SK-N-SH (cell line): ENCODE measurements at regions not wholly inside any gene's neighbourhood (a gene's known extent, or its start where the extent isn't known, plus 50 kb on each side); places are given as distances from the start of the nearest gene placed in this dataset.

Experiments
- CTCF ChIA-PET: fragments of 300-600, 350-600 bp; formaldehyde crosslinking; extraction: SDS; loops from one replicate; lab custom pipeline; 2021; lab: Yijun Ruan, JAX
- POLR2A ChIA-PET: fragments of 350-600 bp; sonication (Branson Sonifier 250); formaldehyde crosslinking; extraction: SDS; loops from one replicate; lab custom pipeline; 2020; ENCODE audit warnings: antibody characterized with exemption, inconsistent platforms; lab: Yijun Ruan, JAX
- DNase-seq: peaks from one replicate; pipeline ENCODE4 v3.0.0; 2012
- H2AFZ ChIP-seq: fragments of 200-600 bp; sonication (generic); 2 replicates; pipeline ENCODE4 v1.8.1; 2016; ENCODE audit warnings: antibody characterized with exemption, mild to moderate bottlenecking, low read depth
- H3F3A ChIP-seq: fragments of 200-600 bp; sonication (generic); replicated peaks from 2 replicates; pipeline ENCODE3; 2016; ENCODE audit warnings: antibody characterized with exemption, mild to moderate bottlenecking; ENCODE audit not compliant: insufficient read depth
- H3K27ac ChIP-seq, 2 experiments: fragments of 200-500 bp in 1 of 2; fragments of 200-600 bp in 1 of 2; sonication (Bioruptor generic) in 1 of 2; sonication (generic), shearing (Covaris generic) in 1 of 2; 2 replicates each; pipeline versions ENCODE4 v1.5.1 to v1.6.1; 2014 to 2016; ENCODE audit warnings: low read depth in 2 of 2, inconsistent platforms in 1 of 2, low read length in 1 of 2, mild to moderate bottlenecking in 1 of 2, mixed read lengths in 1 of 2
- H3K27me3 ChIP-seq: fragments of 200-600 bp; sonication (generic), shearing (Covaris generic); 2 replicates; pipeline ENCODE4 v1.6.1; 2016; ENCODE audit warnings: mixed run types; ENCODE audit not compliant: insufficient read depth
- H3K36me3 ChIP-seq, 2 experiments: fragments of 200-500 bp in 1 of 2; fragments of 200-600 bp in 1 of 2; sonication (Bioruptor generic) in 1 of 2; sonication (generic) in 1 of 2; replicated peaks in 1 of 2; 2 replicates each; pipeline versions ENCODE3 to v1.5.1; 2014 to 2016; ENCODE audit warnings: low read length in 1 of 2, mild to moderate bottlenecking in 1 of 2; ENCODE audit not compliant: insufficient read depth in 2 of 2, control insufficient read depth in 1 of 2
- H3K4me1 ChIP-seq, 2 experiments: fragments of 200-500 bp in 1 of 2; fragments of 200-600 bp in 1 of 2; sonication (Bioruptor generic) in 1 of 2; sonication (generic), shearing (Covaris generic) in 1 of 2; 2 replicates each; pipeline versions ENCODE4 v1.5.1 to v1.6.1; 2014 to 2016; ENCODE audit warnings: low read depth in 1 of 2, low read length in 1 of 2, mixed run types in 1 of 2; ENCODE audit not compliant: insufficient read depth in 2 of 2, control insufficient read depth in 1 of 2
- H3K4me2 ChIP-seq: fragments of 200-600 bp; sonication (generic), shearing (Covaris generic); 2 replicates; pipeline ENCODE4 v1.6.1; 2017; ENCODE audit warnings: mixed run types
- H3K4me3 ChIP-seq, 2 experiments: fragments of 200-500 bp in 1 of 2; fragments of 200-600 bp in 1 of 2; sonication (Bioruptor generic) in 1 of 2; sonication (generic), shearing (Covaris generic) in 1 of 2; 2 replicates each; pipeline versions ENCODE4 v1.5.1 to v1.8.1; 2014 to 2016; ENCODE audit warnings: low read depth in 2 of 2, inconsistent platforms in 1 of 2, low read length in 1 of 2, mild to moderate bottlenecking in 1 of 2, mixed read lengths in 1 of 2, moderate library complexity in 1 of 2
- H3K79me2 ChIP-seq: fragments of 200-600 bp; sonication (generic); 2 replicates; pipeline ENCODE4 v1.8.1; 2017; ENCODE audit warnings: mild to moderate bottlenecking; ENCODE audit not compliant: insufficient read depth
- H3K9ac ChIP-seq: fragments of 200-600 bp; sonication (generic); 2 replicates; pipeline ENCODE4 v1.6.1; 2017; ENCODE audit warnings: mixed run types
- H3K9me2 ChIP-seq: fragments of 200-600 bp; sonication (generic); 2 replicates; pipeline ENCODE4 v1.6.1; 2017; ENCODE audit warnings: mixed run types
- H3K9me3 ChIP-seq: fragments of 200-600 bp; sonication (generic); 2 replicates; pipeline ENCODE4 v1.6.1; 2017; ENCODE audit warnings: mixed run types, mild to moderate bottlenecking, moderate library complexity
- H4K20me1 ChIP-seq: fragments of 200-600 bp; sonication (generic); 2 replicates; pipeline ENCODE4 v1.6.1; 2017; ENCODE audit warnings: mild to moderate bottlenecking, mixed run types; ENCODE audit not compliant: insufficient read depth
- CHD2 ChIP-seq: fragments of 150-350 bp; IDR thresholded peaks from 2 replicates; pipeline ENCODE4 v1.6.1; 2018; ENCODE audit warnings: low read length; ENCODE audit not compliant: partially characterized antibody
- ELF1 ChIP-seq: IDR thresholded peaks from 2 replicates; pipeline ENCODE4 v1.4.0; 2012
- EP300 ChIP-seq, 2 experiments: IDR thresholded peaks; 2 replicates each; pipeline versions ENCODE4 v1.4.0 to v1.6.1; 2012; ENCODE audit warnings: borderline replicate concordance in 1 of 2, low read depth in 1 of 2, low read length in 1 of 2
- EZH2phosphoT487 ChIP-seq: fragments of 200-600 bp; sonication (generic); IDR thresholded peaks from 2 replicates; pipeline ENCODE4 v1.6.1; 2017; ENCODE audit warnings: low read depth, mixed run types, mild to moderate bottlenecking, antibody characterized with exemption, moderate library complexity, borderline replicate concordance
- FOSL2 ChIP-seq: IDR thresholded peaks from 2 replicates; pipeline ENCODE4 v1.4.0; 2012; ENCODE audit warnings: low read depth, mild to moderate bottlenecking, moderate library complexity, borderline replicate concordance
- GATA2 ChIP-seq: sonication (generic); formaldehyde crosslinking; IDR thresholded peaks from 2 replicates; pipeline ENCODE4 v1.5.0; 2020; ENCODE audit warnings: mild to moderate bottlenecking, missing genetic modification reagents
- NFIC ChIP-seq: IDR thresholded peaks from 2 replicates; pipeline ENCODE4 v1.4.0; 2012; ENCODE audit warnings: borderline replicate concordance
- NRF1 ChIP-seq: IDR thresholded peaks from 2 replicates; pipeline ENCODE4 v1.6.1; 2012; ENCODE audit warnings: low read depth, mild to moderate bottlenecking, low read length
- POLR2AphosphoS5 ChIP-seq: IDR thresholded peaks from 2 replicates; pipeline ENCODE4 v1.6.1; 2012; ENCODE audit warnings: low read depth, low read length
- SIN3A ChIP-seq: IDR thresholded peaks from 2 replicates; pipeline ENCODE4 v1.6.1; 2012; ENCODE audit warnings: low read depth, mild to moderate bottlenecking, low read length, moderate library complexity, borderline replicate concordance
- SMC3 ChIP-seq: IDR thresholded peaks from 2 replicates; pipeline ENCODE4 v1.6.1; 2012; ENCODE audit warnings: low read depth, low read length, improper control_type of control experiment
- TCF12 ChIP-seq: IDR thresholded peaks from 2 replicates; pipeline ENCODE4 v1.4.0; 2012
- TEAD4 ChIP-seq: IDR thresholded peaks from 2 replicates; pipeline ENCODE4 v1.4.0; 2012; ENCODE audit warnings: mild to moderate bottlenecking, borderline replicate concordance; ENCODE audit not compliant: insufficient read depth
- WGBS: methylation state at CpG from one replicate; pipeline ENCODE4 v1.1.6; 2017; ENCODE audit warnings: low lambda C conversion rate; 5-methylcytosine and 5-hydroxymethylcytosine counted together
- TF ChIP-seq, protein P1 (sequence below): IDR thresholded peaks from 2 replicates; pipeline ENCODE4 v1.6.1; 2012; ENCODE audit warnings: mild to moderate bottlenecking, low read depth, low read length, moderate library complexity
- TF ChIP-seq, protein P2 (sequence below): IDR thresholded peaks from 2 replicates; pipeline ENCODE4 v1.4.0; 2012; ENCODE audit warnings: low read depth
- TF ChIP-seq, protein P3 (sequence below): IDR thresholded peaks from 2 replicates; pipeline ENCODE4 v1.4.0; 2012; ENCODE audit warnings: low read depth, borderline replicate concordance
- TF ChIP-seq, protein P4 (sequence below): fragments of 200-600 bp; sonication (generic); IDR thresholded peaks from 2 replicates; pipeline ENCODE4 v1.6.1; 2017; ENCODE audit warnings: antibody characterized with exemption, mild to moderate bottlenecking, moderate library complexity

DNA sequence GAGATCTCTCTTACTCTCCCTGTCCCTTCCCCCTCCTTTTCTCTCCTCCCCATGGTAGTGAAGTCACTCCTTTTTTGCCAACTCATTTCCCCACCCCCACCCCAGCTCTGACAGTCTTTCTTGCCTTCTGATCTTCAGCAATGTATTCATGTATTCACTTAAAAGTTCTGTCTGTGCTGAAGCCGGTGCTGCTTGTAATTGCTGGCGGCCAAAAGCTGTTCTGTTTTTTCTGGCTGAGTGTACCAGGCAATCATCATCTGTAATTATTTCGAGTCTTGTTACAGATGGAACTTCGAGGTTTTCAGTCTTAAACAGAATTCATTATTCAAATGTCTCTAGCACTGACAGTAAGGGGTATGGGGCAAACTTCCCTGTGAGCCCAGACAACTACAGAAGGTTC, 99.5 kb downstream of the SPATA19 start:
- Histone ChIP-seq H3K79me2 (no peaks in the 10 kb centered on the region), H3K4me1 (no peaks in the 10 kb centered on the region), H3K9me3 (no peaks in the 10 kb centered on the region), H3K36me3 (no peaks in the 10 kb centered on the region), H2AFZ (no peak overlapping the region), H3K4me3 (no peak overlapping the region), H3K9me2 (no peaks in the 10 kb centered on the region), H3F3A (no peaks in the 10 kb centered on the region), H3K9ac (no peak overlapping the region), H3K27me3 (no peaks in the 10 kb centered on the region), H3K4me2 (no peak overlapping the region), H4K20me1 (no peaks in the 10 kb centered on the region), H3K27ac (no peak overlapping the region)
- TF ChIP-seq EP300 (IDR thresholded peaks at IDR 0.05; ENCODE audit: borderline replicate concordance in 1 of 2, low read depth in 1 of 2, low read length in 1 of 2), result no peak
- 1% methylated on average over 4 of the region's 4 CpGs for WGBS
- POLR2A ChIA-PET, result no interaction called here
- DNase-seq, result no peak
- CTCF ChIA-PET, result interaction anchor here (1.3 kb wide), 1 partner anchor 24 kb away, joined by 3 read pairs; no protein-coding TSS in a partner anchor

DNA sequence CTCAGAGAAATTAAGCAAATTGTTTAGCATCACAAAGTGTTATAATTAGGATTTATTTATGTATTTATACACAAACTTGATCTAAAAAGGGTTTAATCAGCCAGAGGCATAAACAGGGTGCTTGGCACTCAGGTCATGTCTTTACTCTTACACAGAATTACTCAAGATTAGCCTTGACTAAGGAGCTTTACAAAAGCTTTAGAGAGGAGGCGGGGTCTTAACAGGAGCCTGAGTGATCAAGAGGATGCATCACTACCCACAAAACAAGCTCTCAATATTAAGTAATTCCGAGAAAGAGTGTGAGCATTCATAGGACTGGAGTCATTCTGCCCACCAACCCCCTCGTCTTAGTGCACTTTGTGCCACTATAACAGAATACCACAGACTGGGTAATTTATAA, 103.0 kb downstream of the SPATA19 start:
- Histone ChIP-seq H3K79me2 (no peaks in the 10 kb centered on the region), H3K9me3 (no peaks in the 10 kb centered on the region), H3K27me3 (no peaks in the 10 kb centered on the region), H3F3A (no peaks in the 10 kb centered on the region), H3K36me3 (no peaks in the 10 kb centered on the region), H2AFZ (no peak overlapping the region), H3K9me2 (no peaks in the 10 kb centered on the region), H3K4me1 (no peaks in the 10 kb centered on the region), H3K9ac (no peak overlapping the region), H3K4me2 (no peak overlapping the region), H3K4me3 (no peak overlapping the region), H4K20me1 (no peaks in the 10 kb centered on the region), H3K27ac (no peak overlapping the region)
- DNase-seq, result no peak
- ChIA-PET POLR2A (no interaction called here), CTCF (no interaction called here)
- 8% methylated on average over 3 of the region's 3 CpGs for WGBS
- no peak for TF ChIP-seq TCF12
- no peak for TF ChIP-seq GATA2 (CRISPR knock-in tag)
- TF ChIP-seq SIN3A, result no peak
- no peak for TF ChIP-seq ELF1
- TF ChIP-seq, protein P1, sequence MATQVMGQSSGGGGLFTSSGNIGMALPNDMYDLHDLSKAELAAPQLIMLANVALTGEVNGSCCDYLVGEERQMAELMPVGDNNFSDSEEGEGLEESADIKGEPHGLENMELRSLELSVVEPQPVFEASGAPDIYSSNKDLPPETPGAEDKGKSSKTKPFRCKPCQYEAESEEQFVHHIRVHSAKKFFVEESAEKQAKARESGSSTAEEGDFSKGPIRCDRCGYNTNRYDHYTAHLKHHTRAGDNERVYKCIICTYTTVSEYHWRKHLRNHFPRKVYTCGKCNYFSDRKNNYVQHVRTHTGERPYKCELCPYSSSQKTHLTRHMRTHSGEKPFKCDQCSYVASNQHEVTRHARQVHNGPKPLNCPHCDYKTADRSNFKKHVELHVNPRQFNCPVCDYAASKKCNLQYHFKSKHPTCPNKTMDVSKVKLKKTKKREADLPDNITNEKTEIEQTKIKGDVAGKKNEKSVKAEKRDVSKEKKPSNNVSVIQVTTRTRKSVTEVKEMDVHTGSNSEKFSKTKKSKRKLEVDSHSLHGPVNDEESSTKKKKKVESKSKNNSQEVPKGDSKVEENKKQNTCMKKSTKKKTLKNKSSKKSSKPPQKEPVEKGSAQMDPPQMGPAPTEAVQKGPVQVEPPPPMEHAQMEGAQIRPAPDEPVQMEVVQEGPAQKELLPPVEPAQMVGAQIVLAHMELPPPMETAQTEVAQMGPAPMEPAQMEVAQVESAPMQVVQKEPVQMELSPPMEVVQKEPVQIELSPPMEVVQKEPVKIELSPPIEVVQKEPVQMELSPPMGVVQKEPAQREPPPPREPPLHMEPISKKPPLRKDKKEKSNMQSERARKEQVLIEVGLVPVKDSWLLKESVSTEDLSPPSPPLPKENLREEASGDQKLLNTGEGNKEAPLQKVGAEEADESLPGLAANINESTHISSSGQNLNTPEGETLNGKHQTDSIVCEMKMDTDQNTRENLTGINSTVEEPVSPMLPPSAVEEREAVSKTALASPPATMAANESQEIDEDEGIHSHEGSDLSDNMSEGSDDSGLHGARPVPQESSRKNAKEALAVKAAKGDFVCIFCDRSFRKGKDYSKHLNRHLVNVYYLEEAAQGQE, result no peak
- no peak for TF ChIP-seq NRF1
- no peak for TF ChIP-seq TEAD4
- no peak for TF ChIP-seq NFIC
- TF ChIP-seq CHD2, result no peak
- no peak for TF ChIP-seq POLR2AphosphoS5
- TF ChIP-seq, protein P2, sequence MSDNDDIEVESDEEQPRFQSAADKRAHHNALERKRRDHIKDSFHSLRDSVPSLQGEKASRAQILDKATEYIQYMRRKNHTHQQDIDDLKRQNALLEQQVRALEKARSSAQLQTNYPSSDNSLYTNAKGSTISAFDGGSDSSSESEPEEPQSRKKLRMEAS, result no peak
- TF ChIP-seq, protein P3, sequence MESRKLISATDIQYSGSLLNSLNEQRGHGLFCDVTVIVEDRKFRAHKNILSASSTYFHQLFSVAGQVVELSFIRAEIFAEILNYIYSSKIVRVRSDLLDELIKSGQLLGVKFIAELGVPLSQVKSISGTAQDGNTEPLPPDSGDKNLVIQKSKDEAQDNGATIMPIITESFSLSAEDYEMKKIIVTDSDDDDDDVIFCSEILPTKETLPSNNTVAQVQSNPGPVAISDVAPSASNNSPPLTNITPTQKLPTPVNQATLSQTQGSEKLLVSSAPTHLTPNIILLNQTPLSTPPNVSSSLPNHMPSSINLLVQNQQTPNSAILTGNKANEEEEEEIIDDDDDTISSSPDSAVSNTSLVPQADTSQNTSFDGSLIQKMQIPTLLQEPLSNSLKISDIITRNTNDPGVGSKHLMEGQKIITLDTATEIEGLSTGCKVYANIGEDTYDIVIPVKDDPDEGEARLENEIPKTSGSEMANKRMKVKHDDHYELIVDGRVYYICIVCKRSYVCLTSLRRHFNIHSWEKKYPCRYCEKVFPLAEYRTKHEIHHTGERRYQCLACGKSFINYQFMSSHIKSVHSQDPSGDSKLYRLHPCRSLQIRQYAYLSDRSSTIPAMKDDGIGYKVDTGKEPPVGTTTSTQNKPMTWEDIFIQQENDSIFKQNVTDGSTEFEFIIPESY, result no peak
- no peak for TF ChIP-seq SMC3
- TF ChIP-seq, protein P4, sequence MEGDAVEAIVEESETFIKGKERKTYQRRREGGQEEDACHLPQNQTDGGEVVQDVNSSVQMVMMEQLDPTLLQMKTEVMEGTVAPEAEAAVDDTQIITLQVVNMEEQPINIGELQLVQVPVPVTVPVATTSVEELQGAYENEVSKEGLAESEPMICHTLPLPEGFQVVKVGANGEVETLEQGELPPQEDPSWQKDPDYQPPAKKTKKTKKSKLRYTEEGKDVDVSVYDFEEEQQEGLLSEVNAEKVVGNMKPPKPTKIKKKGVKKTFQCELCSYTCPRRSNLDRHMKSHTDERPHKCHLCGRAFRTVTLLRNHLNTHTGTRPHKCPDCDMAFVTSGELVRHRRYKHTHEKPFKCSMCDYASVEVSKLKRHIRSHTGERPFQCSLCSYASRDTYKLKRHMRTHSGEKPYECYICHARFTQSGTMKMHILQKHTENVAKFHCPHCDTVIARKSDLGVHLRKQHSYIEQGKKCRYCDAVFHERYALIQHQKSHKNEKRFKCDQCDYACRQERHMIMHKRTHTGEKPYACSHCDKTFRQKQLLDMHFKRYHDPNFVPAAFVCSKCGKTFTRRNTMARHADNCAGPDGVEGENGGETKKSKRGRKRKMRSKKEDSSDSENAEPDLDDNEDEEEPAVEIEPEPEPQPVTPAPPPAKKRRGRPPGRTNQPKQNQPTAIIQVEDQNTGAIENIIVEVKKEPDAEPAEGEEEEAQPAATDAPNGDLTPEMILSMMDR, result no peak
- TF ChIP-seq FOSL2, result no peak
- no peak for TF ChIP-seq EZH2phosphoT487
